HCT116 (cell line): ENCODE measurements at regions not wholly inside any gene's neighbourhood (a gene's known extent, or its start where the extent isn't known, plus 50 kb on each side); places are given as distances from the start of the nearest gene placed in this dataset.

ENCODE experiments used
- ATAC-seq: fragments of 200-7000 bp; cut with Tn5 transposase; 2 replicates; pipeline ENCODE4 v1.9.1; 2020; ENCODE audit warnings: mild to moderate bottlenecking, moderate library complexity
- BruUV-seq: library from RNA; stranded (reverse); fragments of 400-500 nt; replicated peaks from 2 replicates; lab custom pipeline; 2021; lab: Mats Ljungman, UMichigan
- CTCF ChIA-PET: fragments of 300-600 bp; sonication (Branson Sonifier 250); formaldehyde crosslinking; loops from one replicate; lab custom pipeline; 2021; ENCODE audit warnings: antibody characterized with exemption; lab: Charles Lee
- POLR2A ChIA-PET: fragments of 300-600, 350-600 bp; sonication (Branson Sonifier 250); formaldehyde crosslinking; loops from one replicate; lab custom pipeline; 2021; ENCODE audit warnings: antibody characterized with exemption; lab: Charles Lee
- RAD21 ChIA-PET, 2 experiments: fragments of 300-600 bp; sonication (Branson Sonifier 250); formaldehyde crosslinking; loops; one replicate each; lab custom pipeline; 2023; ENCODE audit warnings: low total read pairs in 2 of 2; ENCODE audit not compliant: uncharacterized antibody in 2 of 2, unreplicated experiment in 2 of 2, low non-redundant PET in 1 of 2; lab: Charles Lee
- DNase-seq: peaks from one replicate; pipeline ENCODE4 v3.0.0-alpha.2; 2010; ENCODE audit warnings: low read depth, low spot score
- H2AFZ ChIP-seq: fragments of 200-600 bp; shearing (Covaris generic), sonication (generic); 2 replicates; pipeline ENCODE4 v1.6.1; 2017; ENCODE audit warnings: low read depth, mixed run types, mixed read lengths, antibody characterized with exemption, low read length; ENCODE audit not compliant: poor library complexity, severe bottlenecking
- H3K27ac ChIP-seq: 2 replicates; pipeline ENCODE4 v1.5.1; 2012; ENCODE audit warnings: low read depth, low read length
- H3K27me3 ChIP-seq: fragments of 200-600 bp; sonication (generic); 2 replicates; pipeline ENCODE4 v1.6.1; 2016; ENCODE audit warnings: mixed run types, low read length, mixed read lengths; ENCODE audit not compliant: insufficient read depth
- H3K36me3 ChIP-seq, 2 experiments: fragments of 200-500 bp in 1 of 2; fragments of 200-600 bp in 1 of 2; sonication (Bioruptor generic) in 1 of 2; sonication (generic) in 1 of 2; 2 replicates each; pipeline versions ENCODE4 v1.5.1 to v1.6.1; 2014 to 2016; ENCODE audit warnings: low read length in 2 of 2, inconsistent platforms in 1 of 2, mixed read lengths in 1 of 2, mixed run types in 1 of 2; ENCODE audit not compliant: insufficient read depth in 2 of 2, control insufficient read depth in 1 of 2
- H3K4me1 ChIP-seq, 2 experiments: fragments of 200-600 bp in 1 of 2; sonication (generic) in 1 of 2; 2 replicates each; pipeline versions ENCODE4 v1.5.1 to v1.6.1; 2012 to 2017; ENCODE audit warnings: low read length in 2 of 2, inconsistent platforms in 1 of 2, mild to moderate bottlenecking in 1 of 2, mixed read lengths in 1 of 2, mixed run types in 1 of 2, moderate library complexity in 1 of 2; ENCODE audit not compliant: insufficient read depth in 2 of 2, control insufficient read depth in 1 of 2
- H3K4me2 ChIP-seq: fragments of 200-600 bp; sonication (generic); 2 replicates; pipeline ENCODE4 v1.6.1; 2017; ENCODE audit warnings: mixed run types, low read length, mixed read lengths
- H3K4me3 ChIP-seq, 2 experiments: fragments of 200-600 bp in 1 of 2; sonication (generic) in 1 of 2; replicated peaks in 1 of 2; 2 replicates each; pipeline ENCODE4 v1.5.1; 2011 to 2016; ENCODE audit warnings: low read length in 2 of 2, control low read depth in 1 of 2, low read depth in 1 of 2, mild to moderate bottlenecking in 1 of 2, mixed read lengths in 1 of 2, mixed run types in 1 of 2
- H3K79me2 ChIP-seq: fragments of 200-600 bp; sonication (generic); 2 replicates; pipeline ENCODE4 v1.6.1; 2017; ENCODE audit warnings: mild to moderate bottlenecking, mixed run types, low read length, moderate library complexity, mixed read lengths; ENCODE audit not compliant: insufficient read depth
- H3K9ac ChIP-seq: fragments of 200-600 bp; sonication (generic); 2 replicates; pipeline ENCODE4 v1.6.1; 2016; ENCODE audit warnings: low read length, mixed read lengths
- H3K9me2 ChIP-seq: fragments of 200-600 bp; sonication (generic), shearing (Covaris generic); 2 replicates; pipeline ENCODE4 v1.6.1; 2017; ENCODE audit warnings: mixed run types, mild to moderate bottlenecking, moderate library complexity; ENCODE audit not compliant: insufficient read depth
- H3K9me3 ChIP-seq, 2 experiments: fragments of 200-500 bp in 1 of 2; fragments of 200-600 bp in 1 of 2; sonication (Bioruptor generic) in 1 of 2; sonication (generic) in 1 of 2; 2 replicates each; pipeline ENCODE4 v1.6.1; 2014 to 2017; ENCODE audit warnings: low read length in 2 of 2, mixed read lengths in 2 of 2, inconsistent platforms in 1 of 2, low read depth in 1 of 2, mild to moderate bottlenecking in 1 of 2, mixed run types in 1 of 2, moderate library complexity in 1 of 2; ENCODE audit not compliant: control insufficient read depth in 1 of 2, insufficient read depth in 1 of 2
- H4K20me1 ChIP-seq: fragments of 200-600 bp; sonication (generic), shearing (Covaris generic); 2 replicates; pipeline ENCODE4 v1.6.1; 2017; ENCODE audit warnings: mixed run types, mild to moderate bottlenecking, moderate library complexity; ENCODE audit not compliant: insufficient read depth
- ATF3 ChIP-seq: IDR thresholded peaks from 2 replicates; pipeline ENCODE4 v1.6.1; 2012
- CBX3 ChIP-seq: IDR thresholded peaks from 2 replicates; pipeline ENCODE4 v1.6.1; 2012; ENCODE audit warnings: low read depth
- CEBPB ChIP-seq: IDR thresholded peaks from 2 replicates; pipeline ENCODE4 v1.6.1; 2012; ENCODE audit warnings: low read depth
- EGR1 ChIP-seq: IDR thresholded peaks from 2 replicates; pipeline ENCODE4 v1.6.1; 2012; ENCODE audit warnings: low read depth
- EZH2 ChIP-seq: fragments of 200-600 bp; sonication (generic); IDR thresholded peaks from 2 replicates; pipeline ENCODE4 v1.6.1; 2017; ENCODE audit warnings: antibody characterized with exemption, mixed run types
- EZH2phosphoT487 ChIP-seq: fragments of 200-600 bp; IDR thresholded peaks from 2 replicates; pipeline ENCODE4 v1.6.1; 2018; ENCODE audit warnings: antibody characterized with exemption, borderline replicate concordance
- POLR2AphosphoS5 ChIP-seq: IDR thresholded peaks from 2 replicates; pipeline ENCODE4 v1.6.1; 2011; ENCODE audit warnings: mild to moderate bottlenecking, low read depth, low read length, moderate library complexity
- SIN3A ChIP-seq: IDR thresholded peaks from 2 replicates; pipeline ENCODE4 v1.6.1; 2012; ENCODE audit warnings: low read depth
- intact Hi-C: fragments of 100-400 bp; cut with micrococcal nuclease; formaldehyde crosslinking; loops from 2 replicates; pipeline ENCODE4 v1.10.0; 2022
- TF ChIP-seq, protein P1 (sequence below), 3 experiments: fragments of 200-600 bp in 1 of 3; sonication (generic) in 1 of 3; IDR thresholded peaks in 2 of 3; conservative IDR thresholded peaks in 1 of 3; 2 replicates each; pipeline ENCODE4 v1.5.1; 2012 to 2017; ENCODE audit warnings: low read depth in 2 of 3, low read length in 2 of 3, antibody characterized with exemption in 1 of 3, borderline replicate concordance in 1 of 3, control low read depth in 1 of 3, mild to moderate bottlenecking in 1 of 3, mixed read lengths in 1 of 3, mixed run types in 1 of 3, moderate library complexity in 1 of 3; ENCODE audit not compliant: insufficient read depth in 1 of 3

- no peak overlapping the region for H2AFZ ChIP-seq
- no peak overlapping the region for H3K4me3 ChIP-seq
- H3K27ac ChIP-seq, result no peak overlapping the region
- H3K9me2 ChIP-seq, result no peaks in the 10 kb centered on the region
- intact Hi-C loops, result no loop called here
- H3K4me2 ChIP-seq, result no peak overlapping the region
- no TSS peak for BruUV-seq
- ATAC-seq, result no peak
- no peaks in the 10 kb centered on the region for H4K20me1 ChIP-seq
- CTCF ChIA-PET, result interaction anchor here (0.9 kb wide), 1 partner anchor 16 kb away, joined by 3 read pairs; no protein-coding TSS in a partner anchor
- TF ChIP-seq EZH2 (no peak), SIN3A (no peak), ATF3 (no peak), EGR1 (no peak), POLR2AphosphoS5 (no peak), CEBPB (no peak), CBX3 (no peak)
- H3K36me3 ChIP-seq, result no peaks in the 10 kb centered on the region
- POLR2A ChIA-PET, result no interaction called here
- DNase-seq, result no peak
- no peaks in the 10 kb centered on the region for H3K27me3 ChIP-seq
- RAD21 ChIA-PET, result no interaction called here
- H3K9ac ChIP-seq, result no peak overlapping the region
- no peaks in the 10 kb centered on the region for H3K9me3 ChIP-seq
- H3K4me1 ChIP-seq, result no peaks in the 10 kb centered on the region
- H3K79me2 ChIP-seq, result no peaks in the 10 kb centered on the region
Measured at GRCh38 chr12:97944576-97944975, 482.0 kb downstream of the RMST start.

DNA sequence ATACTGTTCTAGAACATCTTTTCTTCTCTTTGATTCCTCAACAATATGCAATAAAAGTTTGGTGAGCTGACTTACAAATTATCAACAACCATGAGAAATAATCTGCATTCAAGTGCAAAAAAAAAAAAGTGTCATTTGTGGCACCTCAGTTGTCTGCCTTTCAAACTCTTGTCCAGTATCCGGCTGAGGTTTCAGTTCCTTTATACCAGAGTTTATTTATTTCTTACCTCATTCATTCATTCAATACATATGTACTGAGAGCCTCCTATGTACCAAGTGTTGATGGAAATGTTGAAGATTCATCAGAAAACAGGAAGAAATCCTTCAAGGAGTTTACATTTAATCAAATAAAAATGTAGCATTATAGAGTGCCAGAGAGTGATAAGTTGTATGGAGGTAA lies 484.1 kb downstream of the RMST start:
- intact Hi-C loops, result no loop called here
- BruUV-seq, result no TSS peak
- RAD21 ChIA-PET, result no interaction called here

More for the DNA sequence above, 484.1 kb downstream of the RMST start:
- Histone ChIP-seq H3K4me1 (no peaks in the 10 kb centered on the region), H2AFZ (no peak overlapping the region), H3K27ac (no peak overlapping the region), H3K4me3 (no peak overlapping the region), H3K4me2 (no peak overlapping the region), H3K9ac (no peak overlapping the region), H3K36me3 (no peaks in the 10 kb centered on the region), H3K9me3 (no peaks in the 10 kb centered on the region), H3K9me2 (no peaks in the 10 kb centered on the region), H3K27me3 (no peaks in the 10 kb centered on the region), H3K79me2 (no peaks in the 10 kb centered on the region), H4K20me1 (no peaks in the 10 kb centered on the region)
- DNase-seq (no peak), ATAC-seq (no peak)
- ChIA-PET POLR2A (no interaction called here), CTCF (no interaction called here)
- TF ChIP-seq EZH2phosphoT487 (no peak), ATF3 (no peak)
- TF ChIP-seq, protein P1, sequence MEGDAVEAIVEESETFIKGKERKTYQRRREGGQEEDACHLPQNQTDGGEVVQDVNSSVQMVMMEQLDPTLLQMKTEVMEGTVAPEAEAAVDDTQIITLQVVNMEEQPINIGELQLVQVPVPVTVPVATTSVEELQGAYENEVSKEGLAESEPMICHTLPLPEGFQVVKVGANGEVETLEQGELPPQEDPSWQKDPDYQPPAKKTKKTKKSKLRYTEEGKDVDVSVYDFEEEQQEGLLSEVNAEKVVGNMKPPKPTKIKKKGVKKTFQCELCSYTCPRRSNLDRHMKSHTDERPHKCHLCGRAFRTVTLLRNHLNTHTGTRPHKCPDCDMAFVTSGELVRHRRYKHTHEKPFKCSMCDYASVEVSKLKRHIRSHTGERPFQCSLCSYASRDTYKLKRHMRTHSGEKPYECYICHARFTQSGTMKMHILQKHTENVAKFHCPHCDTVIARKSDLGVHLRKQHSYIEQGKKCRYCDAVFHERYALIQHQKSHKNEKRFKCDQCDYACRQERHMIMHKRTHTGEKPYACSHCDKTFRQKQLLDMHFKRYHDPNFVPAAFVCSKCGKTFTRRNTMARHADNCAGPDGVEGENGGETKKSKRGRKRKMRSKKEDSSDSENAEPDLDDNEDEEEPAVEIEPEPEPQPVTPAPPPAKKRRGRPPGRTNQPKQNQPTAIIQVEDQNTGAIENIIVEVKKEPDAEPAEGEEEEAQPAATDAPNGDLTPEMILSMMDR (IDR thresholded peaks at IDR 0.05 in 2 of 3, conservative IDR thresholded peaks at IDR 0.05 in 1 of 3; ENCODE audit: borderline replicate concordance in 1 of 3, insufficient read depth in 1 of 3, low read depth in 2 of 3, low read length in 2 of 3), result no peak
